K562 (cell line): ENCODE measurements at regions not wholly inside any gene's neighbourhood (a gene's known extent, or its start where the extent isn't known, plus 50 kb on each side); places are given as distances from the start of the nearest gene placed in this dataset.

Source experiments
- ATAC-seq: fragments of 200-7000 bp; cut with Tn5 transposase; 3 replicates; pipeline ENCODE4 v1.9.1; 2020; ENCODE audit warnings: moderate library complexity
- BruUV-seq: library from RNA; stranded (reverse); fragments of 400-500 nt; replicated peaks from 2 replicates; lab custom pipeline; 2021; lab: Mats Ljungman, UMichigan
- CTCF ChIA-PET: fragments of 300-600 bp; formaldehyde crosslinking; extraction: SDS; loops from one replicate; lab custom pipeline; 2021; ENCODE audit warnings: low intra/inter-chr PET ratio; lab: Yijun Ruan, JAX
- POLR2A ChIA-PET: fragments of 300-600, 350-650 bp; sonication (Branson Sonifier 250); formaldehyde crosslinking; extraction: SDS; loops from one replicate; lab custom pipeline; 2021; ENCODE audit warnings: antibody characterized with exemption, inconsistent platforms; lab: Yijun Ruan, JAX
- DNase-seq, 4 experiments: peaks; one replicate each; pipeline versions ENCODE4 v3.0.0 to v3.0.0-alpha.2; 2011 to 2018; ENCODE audit warnings: low spot score in 3 of 4, mixed read lengths in 3 of 4; ENCODE audit errors: extremely low read depth in 1 of 4
- FAIRE-seq: peaks from 2 replicates; lab custom pipeline; 2011; peaks lifted over from hg19 to GRCh38; lab: Jason Lieb, UNC
- H2AFZ ChIP-seq: 2 replicates; pipeline ENCODE4 v1.6.0; 2011; ENCODE audit warnings: low read depth, low read length, control low read depth, inconsistent platforms
- H3K27ac ChIP-seq: fragments of 200-600 bp; 3 replicates; pipeline ENCODE4 v1.8.0; 2011; ENCODE audit warnings: low read depth, mild to moderate bottlenecking, control low read depth, inconsistent platforms, low read length, moderate library complexity, mixed read lengths; ENCODE audit errors: extremely low read depth
- H3K27me3 ChIP-seq, 2 experiments: fragments of 300-600 bp in 1 of 2; 2 replicates in 1 of 2; 3 replicates in 1 of 2; pipeline versions ENCODE4 v1.6.0 to v1.8.0; 2011; ENCODE audit warnings: inconsistent platforms in 2 of 2, low read length in 2 of 2, mild to moderate bottlenecking in 1 of 2, mixed read lengths in 1 of 2, moderate library complexity in 1 of 2; ENCODE audit not compliant: control insufficient read depth in 2 of 2, insufficient read depth in 2 of 2
- H3K36me3 ChIP-seq: fragments of 300-600 bp; 3 replicates; pipeline ENCODE4 v1.8.0; 2011; ENCODE audit warnings: mild to moderate bottlenecking, low read length, inconsistent platforms; ENCODE audit not compliant: control insufficient read depth, insufficient read depth
- H3K4me1 ChIP-seq, 2 experiments: fragments of 200-600 bp in 1 of 2; replicated peaks in 1 of 2; 2 replicates in 1 of 2; 3 replicates in 1 of 2; pipeline versions ENCODE4 v1.5.1 to v1.8.0; 2011; ENCODE audit warnings: inconsistent platforms in 2 of 2, low read length in 2 of 2, mild to moderate bottlenecking in 1 of 2, mixed read lengths in 1 of 2, moderate library complexity in 1 of 2; ENCODE audit not compliant: control insufficient read depth in 2 of 2, insufficient read depth in 2 of 2
- H3K4me2 ChIP-seq: 2 replicates; pipeline ENCODE4 v1.6.1; 2011; ENCODE audit warnings: low read length, control low read depth, inconsistent platforms, mixed read lengths; ENCODE audit not compliant: insufficient read depth
- H3K4me3 ChIP-seq: fragments of 200-600 bp; sonication (generic), shearing (Covaris generic); 2 replicates; pipeline ENCODE4 v1.5.1; 2016; ENCODE audit warnings: control low read depth, inconsistent platforms
- H3K79me2 ChIP-seq: fragments of 200-600 bp; 3 replicates; pipeline ENCODE4 v1.8.0; 2011; ENCODE audit warnings: low read length, inconsistent platforms; ENCODE audit not compliant: control insufficient read depth, insufficient read depth
- H3K9ac ChIP-seq, 2 experiments: 2 replicates each; pipeline versions ENCODE4 v1.6.0 to v1.6.1; 2011; ENCODE audit warnings: low read depth in 2 of 2, low read length in 2 of 2, control low read depth in 1 of 2, inconsistent platforms in 1 of 2, mild to moderate bottlenecking in 1 of 2, mixed read lengths in 1 of 2; ENCODE audit not compliant: insufficient read depth in 1 of 2
- H3K9me1 ChIP-seq: one replicate; pipeline ENCODE4 v1.6.0; 2011; ENCODE audit warnings: inconsistent platforms, mild to moderate bottlenecking, low read length, moderate library complexity; ENCODE audit not compliant: control insufficient read depth, insufficient read depth
- H3K9me3 ChIP-seq: replicated peaks from 2 replicates; pipeline ENCODE4 v1.5.1; 2011; ENCODE audit warnings: low read depth, low read length, inconsistent platforms; ENCODE audit not compliant: control insufficient read depth, insufficient read depth
- H4K20me1 ChIP-seq: replicated peaks from 2 replicates; pipeline ENCODE4 v1.6.1; 2011; ENCODE audit warnings: low read length, inconsistent platforms, mixed read lengths; ENCODE audit not compliant: control insufficient read depth, insufficient read depth
- JUND ChIP-seq, 2 experiments: IDR thresholded peaks; 2 replicates in 1 of 2; 3 replicates in 1 of 2; pipeline ENCODE4 v1.6.1; 2011; ENCODE audit warnings: borderline replicate concordance in 2 of 2, low read depth in 2 of 2, low read length in 2 of 2, improper control_type of control experiment in 1 of 2, missing biosample characterization in 1 of 2, missing genetic modification characterization in 1 of 2, missing genetic modification reagents in 1 of 2
- NCOA2 ChIP-seq, 2 experiments: fragments of 450-650 bp; IDR thresholded peaks; 2 replicates each; pipeline ENCODE4 v1.6.1; 2018; ENCODE audit warnings: mild to moderate bottlenecking in 2 of 2, moderate library complexity in 1 of 2; ENCODE audit not compliant: partially characterized antibody in 2 of 2
- RFX7 ChIP-seq: fragments of 250-450 bp; sonication (Bioruptor Pico); IDR thresholded peaks from 2 replicates; pipeline ENCODE4 v1.5.1; 2021; ENCODE audit warnings: mild to moderate bottlenecking
- SNRNP70 ChIP-seq: fragments of 200-400 bp; formaldehyde crosslinking; optimal IDR thresholded peaks from 2 replicates; pipeline ENCODE3; 2017; ENCODE audit warnings: low read depth, low read length
- ZBTB1 ChIP-seq: sonication (generic); formaldehyde crosslinking; IDR thresholded peaks from 2 replicates; pipeline ENCODE4 v1.8.1; 2023; ENCODE audit warnings: missing genetic modification reagents, low read depth, mild to moderate bottlenecking, borderline replicate concordance
- ZNF140 ChIP-seq: fragments of 250-450 bp; sonication (Bioruptor Pico); IDR thresholded peaks from 2 replicates; pipeline ENCODE4 v1.8.0; 2021; ENCODE audit warnings: moderate library complexity, mild to moderate bottlenecking, inconsistent platforms
- ZNF175 ChIP-seq: fragments of 200-800 bp; sonication (Bioruptor generic); IDR thresholded peaks from 2 replicates; pipeline ENCODE4 v1.6.1; 2016; ENCODE audit warnings: low read depth, mild to moderate bottlenecking, missing genetic modification characterization, missing compliant biosample characterization
- ZNF253 ChIP-seq: fragments of 250-450 bp; sonication (Bioruptor Pico); conservative IDR thresholded peaks from 2 replicates; pipeline ENCODE4 v1.6.1; 2021; ENCODE audit warnings: mild to moderate bottlenecking
- ZNF311 ChIP-seq: fragments of 250-450 bp; sonication (Bioruptor Pico); IDR thresholded peaks from 2 replicates; pipeline ENCODE4 v1.4.0; 2020; ENCODE audit warnings: mild to moderate bottlenecking, moderate library complexity
- WGBS: fragments of 100-300 bp; shearing (Covaris generic); methylation state at CpG from one replicate; pipeline ENCODE4 v1.1.6; 2016; ENCODE audit warnings: low coverage, mixed read lengths; ENCODE audit not compliant: insufficient coverage; ENCODE audit errors: missing lambda C conversion rate; 5-methylcytosine and 5-hydroxymethylcytosine counted together
- in situ Hi-C: fragments of 300-500 bp; cut with MboI; formaldehyde crosslinking; loops from 4 replicates; pipeline ENCODE4 v1.15.0; 2018; ENCODE audit warnings: inconsistent platforms, mixed read lengths
- intact Hi-C: fragments of 100-400 bp; cut with micrococcal nuclease; formaldehyde crosslinking; loops from 2 replicates; pipeline ENCODE4 v1.14.2; 2022
- TF ChIP-seq, protein P1 (sequence below), 2 experiments: fragments of 450-650 bp; IDR thresholded peaks; 2 replicates each; pipeline ENCODE4 v1.6.1; 2018; ENCODE audit warnings: mild to moderate bottlenecking in 2 of 2, low read depth in 1 of 2; ENCODE audit not compliant: partially characterized antibody in 2 of 2

DNA sequence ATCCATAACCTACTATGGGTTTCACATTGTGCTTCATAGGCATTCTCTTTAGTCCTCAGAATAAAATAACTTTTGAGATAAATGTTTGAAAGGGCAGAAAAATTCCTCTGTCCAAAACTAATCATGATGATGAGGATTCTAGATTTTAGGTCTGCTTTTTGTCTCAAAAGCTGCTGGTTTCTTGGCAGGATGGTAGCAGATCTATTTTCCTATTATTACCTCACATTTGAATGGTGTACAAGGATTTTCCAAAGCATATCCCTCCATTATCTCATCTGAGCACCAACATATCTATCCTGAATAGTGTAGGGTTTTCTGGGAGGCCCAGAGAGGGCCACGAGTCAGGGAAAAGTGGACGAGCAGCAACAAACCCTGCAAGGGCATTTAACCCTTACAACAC, 201.9 kb downstream of the PLPP3 start (continued):
- TF ChIP-seq JUND (IDR thresholded peaks at IDR 0.05; ENCODE audit: borderline replicate concordance, low read depth, low read length) (no peak), JUND (tag; IDR thresholded peaks at IDR 0.05; ENCODE audit: borderline replicate concordance, low read depth, low read length) (no peak)

DNA sequence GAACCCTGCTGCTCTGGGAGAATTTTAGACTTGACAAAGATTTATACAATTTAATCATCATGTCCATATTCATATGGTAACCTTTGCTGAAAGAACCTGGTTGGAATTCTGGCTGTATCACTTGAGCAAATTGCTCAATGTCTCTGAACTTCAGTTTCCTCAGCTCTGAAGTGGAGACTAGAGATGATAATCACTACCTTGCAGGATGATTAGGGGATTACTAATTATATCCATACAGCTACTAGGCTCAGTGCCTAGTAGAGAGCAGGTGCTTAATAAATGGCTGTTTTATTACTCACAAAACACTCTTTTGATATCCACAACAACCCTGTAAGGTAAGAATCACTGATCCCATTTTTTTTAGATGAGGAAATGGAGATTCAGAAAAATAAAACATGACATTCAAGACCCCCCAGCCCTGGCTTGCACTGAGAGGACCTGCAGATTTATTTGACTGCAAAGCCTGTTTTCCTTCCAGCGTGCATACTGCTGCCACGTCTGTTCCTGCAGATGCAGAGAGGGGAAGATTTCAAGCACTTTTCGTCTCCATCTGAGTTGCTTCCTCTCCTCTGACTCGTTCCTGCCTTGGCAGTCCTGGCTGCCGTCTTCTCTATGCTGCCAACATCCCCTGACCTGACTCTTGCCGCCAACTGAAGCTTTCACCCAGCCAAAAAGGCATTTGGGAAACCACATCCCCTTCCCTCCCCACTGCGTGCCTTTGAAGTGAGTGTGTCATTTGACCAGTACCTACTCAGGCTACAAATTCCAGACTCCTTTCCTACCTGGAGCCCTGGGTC, 203.0 kb downstream of the PLPP3 start:
- H3K27me3 ChIP-seq = no peaks in the 10 kb centered on the region
- H3K9me3 ChIP-seq = no peaks in the 10 kb centered on the region
- no peak overlapping the region for H2AFZ ChIP-seq
- POLR2A ChIA-PET = no interaction called here
- H3K27ac ChIP-seq = no peak overlapping the region
- H3K4me2 ChIP-seq = no peak overlapping the region
- no peaks in the 10 kb centered on the region for H3K79me2 ChIP-seq
- H3K9ac ChIP-seq = no peak overlapping the region
- no peak for DNase-seq
- no peaks in the 10 kb centered on the region for H3K4me1 ChIP-seq
- H3K9me1 ChIP-seq = no peaks in the 10 kb centered on the region
- BruUV-seq = no TSS peak
- intact Hi-C loops (no loop called here), in situ Hi-C loops (no loop called here)
- no peaks in the 10 kb centered on the region for H3K36me3 ChIP-seq
- ATAC-seq = no peak
- CTCF ChIA-PET = no interaction called here
- no peak overlapping the region for H3K4me3 ChIP-seq
- 0% methylated on average over 7 of the region's 7 CpGs for WGBS
- TF ChIP-seq NCOA2 (IDR thresholded peaks at IDR 0.05; ENCODE audit: partially characterized antibody in 2 of 2) (no peak), RFX7 (CRISPR knock-in tag) (no peak), ZNF311 (CRISPR knock-in tag) (no peak), ZNF175 (CRISPR knock-in tag) (no peak), SNRNP70 (no peak), ZNF253 (CRISPR knock-in tag) (no peak), ZNF140 (no peak), ZBTB1 (CRISPR knock-in tag) (no peak)
- TF ChIP-seq, protein P1, sequence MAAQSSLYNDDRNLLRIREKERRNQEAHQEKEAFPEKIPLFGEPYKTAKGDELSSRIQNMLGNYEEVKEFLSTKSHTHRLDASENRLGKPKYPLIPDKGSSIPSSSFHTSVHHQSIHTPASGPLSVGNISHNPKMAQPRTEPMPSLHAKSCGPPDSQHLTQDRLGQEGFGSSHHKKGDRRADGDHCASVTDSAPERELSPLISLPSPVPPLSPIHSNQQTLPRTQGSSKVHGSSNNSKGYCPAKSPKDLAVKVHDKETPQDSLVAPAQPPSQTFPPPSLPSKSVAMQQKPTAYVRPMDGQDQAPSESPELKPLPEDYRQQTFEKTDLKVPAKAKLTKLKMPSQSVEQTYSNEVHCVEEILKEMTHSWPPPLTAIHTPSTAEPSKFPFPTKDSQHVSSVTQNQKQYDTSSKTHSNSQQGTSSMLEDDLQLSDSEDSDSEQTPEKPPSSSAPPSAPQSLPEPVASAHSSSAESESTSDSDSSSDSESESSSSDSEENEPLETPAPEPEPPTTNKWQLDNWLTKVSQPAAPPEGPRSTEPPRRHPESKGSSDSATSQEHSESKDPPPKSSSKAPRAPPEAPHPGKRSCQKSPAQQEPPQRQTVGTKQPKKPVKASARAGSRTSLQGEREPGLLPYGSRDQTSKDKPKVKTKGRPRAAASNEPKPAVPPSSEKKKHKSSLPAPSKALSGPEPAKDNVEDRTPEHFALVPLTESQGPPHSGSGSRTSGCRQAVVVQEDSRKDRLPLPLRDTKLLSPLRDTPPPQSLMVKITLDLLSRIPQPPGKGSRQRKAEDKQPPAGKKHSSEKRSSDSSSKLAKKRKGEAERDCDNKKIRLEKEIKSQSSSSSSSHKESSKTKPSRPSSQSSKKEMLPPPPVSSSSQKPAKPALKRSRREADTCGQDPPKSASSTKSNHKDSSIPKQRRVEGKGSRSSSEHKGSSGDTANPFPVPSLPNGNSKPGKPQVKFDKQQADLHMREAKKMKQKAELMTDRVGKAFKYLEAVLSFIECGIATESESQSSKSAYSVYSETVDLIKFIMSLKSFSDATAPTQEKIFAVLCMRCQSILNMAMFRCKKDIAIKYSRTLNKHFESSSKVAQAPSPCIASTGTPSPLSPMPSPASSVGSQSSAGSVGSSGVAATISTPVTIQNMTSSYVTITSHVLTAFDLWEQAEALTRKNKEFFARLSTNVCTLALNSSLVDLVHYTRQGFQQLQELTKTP (IDR thresholded peaks at IDR 0.05; ENCODE audit: low read depth in 1 of 2, partially characterized antibody in 2 of 2) = no peak
- no peak for FAIRE-seq
- H4K20me1 ChIP-seq = no peaks in the 10 kb centered on the region
